ENCODE measurements at regions not wholly inside any gene's neighbourhood (a gene's known extent, or its start where the extent isn't known, plus 50 kb on each side); places are given as distances from the start of the nearest gene placed in this dataset.
A peak's percentile ranks its signal among the peaks of the same experiment; 100 is the strongest.

DNA sequence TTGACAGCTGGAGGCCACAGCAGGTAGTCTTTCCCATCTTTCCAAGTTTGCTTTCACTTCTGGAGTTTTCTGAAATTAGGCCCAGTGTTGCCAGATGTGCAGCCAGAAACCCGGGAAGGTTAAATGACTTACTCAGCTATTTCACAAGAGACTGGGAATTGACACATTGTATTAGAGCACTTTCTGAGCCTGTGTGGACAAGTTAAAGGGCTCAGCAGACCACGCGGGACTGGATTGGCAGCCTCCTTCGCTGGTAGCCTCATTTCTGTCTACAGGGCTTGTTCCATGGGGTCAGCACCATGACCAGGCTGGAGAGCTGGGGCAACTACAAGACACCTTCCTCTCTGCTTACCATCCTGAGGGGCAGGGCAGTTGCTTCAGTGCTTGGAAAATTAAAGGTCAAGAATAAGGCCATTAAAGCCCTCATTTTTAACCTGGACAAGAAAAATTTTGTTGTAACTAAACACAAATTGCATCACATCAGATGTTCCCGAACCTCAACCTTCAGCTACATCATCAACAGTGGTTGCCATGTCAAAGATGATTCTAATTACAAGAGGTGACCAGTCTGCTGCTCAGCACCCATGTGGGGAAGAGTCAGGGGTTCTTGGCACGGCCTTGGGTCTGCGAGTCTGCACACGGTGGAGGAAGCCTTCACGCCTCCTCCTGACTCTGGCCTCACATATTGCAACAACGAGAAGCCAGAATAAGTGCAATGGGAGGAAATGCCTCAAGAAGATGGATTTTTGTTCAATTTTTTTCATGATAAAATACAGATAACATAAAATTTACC lies 279.5 kb upstream of the RAB6C start:
- Histone ChIP-seq H3K27ac (no peak overlapping the region), H2AFZ (no peak overlapping the region), H3K9me3 (ENCODE audit: low read depth) (no peaks in the 10 kb centered on the region), H3K4me1 (ENCODE audit: insufficient read depth) (peaks cover 4% of the 10 kb centered on the region), H3K27me3 (no peaks in the 10 kb centered on the region), H3K36me3 (replicated peaks; ENCODE audit: insufficient read depth, low read depth) (no peaks in the 10 kb centered on the region), H4K20me1 (ENCODE audit: insufficient read depth, poor library complexity, severe bottlenecking) (no peaks in the 10 kb centered on the region), H3K4me3 (no peak overlapping the region), H3K79me2 (no peaks in the 10 kb centered on the region), H3K4me2 (no peak overlapping the region), H3K9me2 (replicated peaks; ENCODE audit: insufficient read depth) (no peaks in the 10 kb centered on the region)
- DNase-seq (ENCODE audit: low spot score), result no peak
- TF ChIP-seq EZH2 (IDR thresholded peaks at IDR 0.05; ENCODE audit: borderline replicate concordance) (no peak), EZH2phosphoT487 (IDR thresholded peaks at IDR 0.05; ENCODE audit: low read depth, severe bottlenecking, unreplicated experiment) (no peak)
- TF ChIP-seq, protein P1, sequence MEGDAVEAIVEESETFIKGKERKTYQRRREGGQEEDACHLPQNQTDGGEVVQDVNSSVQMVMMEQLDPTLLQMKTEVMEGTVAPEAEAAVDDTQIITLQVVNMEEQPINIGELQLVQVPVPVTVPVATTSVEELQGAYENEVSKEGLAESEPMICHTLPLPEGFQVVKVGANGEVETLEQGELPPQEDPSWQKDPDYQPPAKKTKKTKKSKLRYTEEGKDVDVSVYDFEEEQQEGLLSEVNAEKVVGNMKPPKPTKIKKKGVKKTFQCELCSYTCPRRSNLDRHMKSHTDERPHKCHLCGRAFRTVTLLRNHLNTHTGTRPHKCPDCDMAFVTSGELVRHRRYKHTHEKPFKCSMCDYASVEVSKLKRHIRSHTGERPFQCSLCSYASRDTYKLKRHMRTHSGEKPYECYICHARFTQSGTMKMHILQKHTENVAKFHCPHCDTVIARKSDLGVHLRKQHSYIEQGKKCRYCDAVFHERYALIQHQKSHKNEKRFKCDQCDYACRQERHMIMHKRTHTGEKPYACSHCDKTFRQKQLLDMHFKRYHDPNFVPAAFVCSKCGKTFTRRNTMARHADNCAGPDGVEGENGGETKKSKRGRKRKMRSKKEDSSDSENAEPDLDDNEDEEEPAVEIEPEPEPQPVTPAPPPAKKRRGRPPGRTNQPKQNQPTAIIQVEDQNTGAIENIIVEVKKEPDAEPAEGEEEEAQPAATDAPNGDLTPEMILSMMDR (IDR thresholded peaks at IDR 0.05; ENCODE audit: poor library complexity), result no peak
- WGBS (ENCODE audit: low lambda C conversion rate, missing lambda C conversion rate), result 84% methylated on average over 10 of the region's 10 CpGs

DNA sequence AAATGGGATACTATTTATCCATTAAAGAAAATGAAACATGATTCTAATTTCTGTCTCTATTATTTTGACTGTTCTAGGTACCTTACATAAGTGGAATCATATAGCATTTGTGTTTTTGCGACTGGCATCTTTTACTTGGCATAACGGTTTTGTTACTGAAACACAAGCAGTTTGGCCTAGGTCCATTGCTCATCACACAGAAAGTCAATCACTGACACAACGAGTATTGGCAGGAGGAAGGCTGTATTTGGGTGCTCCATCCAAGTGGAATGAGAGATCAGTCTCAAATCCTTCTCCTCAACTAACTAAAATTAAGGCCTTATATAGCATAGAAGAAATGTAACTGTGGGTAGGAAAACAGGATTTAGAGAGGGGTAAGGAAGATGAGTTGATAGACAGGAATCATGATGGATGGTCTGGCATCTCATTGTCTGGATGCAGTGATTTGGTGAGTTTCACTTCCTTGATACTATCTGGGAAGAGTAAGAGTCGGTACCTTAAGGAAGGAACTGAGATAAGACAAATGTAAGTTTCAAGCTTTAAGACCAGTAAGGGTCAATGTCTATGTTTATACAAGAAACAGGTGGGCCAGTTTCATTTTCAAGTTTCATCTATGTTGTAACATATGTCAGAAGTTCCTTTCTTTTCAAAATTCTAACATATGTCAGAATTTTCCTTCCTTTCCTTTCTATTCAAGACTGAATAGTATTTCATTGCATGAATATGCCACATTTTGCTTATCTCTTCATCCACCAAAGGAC lies 276.9 kb upstream of the RAB6C start:
- Histone ChIP-seq H3K27me3 (no peaks in the 10 kb centered on the region), H3K9me2 (replicated peaks; ENCODE audit: insufficient read depth) (no peaks in the 10 kb centered on the region), H4K20me1 (ENCODE audit: insufficient read depth, poor library complexity, severe bottlenecking) (no peaks in the 10 kb centered on the region), H3K79me2 (no peaks in the 10 kb centered on the region), H3K4me3 (no peak overlapping the region), H3K4me1 (ENCODE audit: insufficient read depth) (peaks cover 4% of the 10 kb centered on the region), H2AFZ (no peak overlapping the region), H3K9me3 (ENCODE audit: low read depth) (no peaks in the 10 kb centered on the region), H3K27ac (peak overlapping the region; percentile 70), H3K36me3 (replicated peaks; ENCODE audit: insufficient read depth, low read depth) (no peaks in the 10 kb centered on the region), H3K4me2 (peak overlapping the region; percentile 13)
- TF ChIP-seq EZH2 (IDR thresholded peaks at IDR 0.05; ENCODE audit: borderline replicate concordance) (no peak), EZH2phosphoT487 (IDR thresholded peaks at IDR 0.05; ENCODE audit: low read depth, severe bottlenecking, unreplicated experiment) (no peak)
- TF ChIP-seq, protein P1 (IDR thresholded peaks at IDR 0.05; ENCODE audit: poor library complexity), result no peak
- 77% methylated on average over 4 of the region's 4 CpGs for WGBS (ENCODE audit: low lambda C conversion rate, missing lambda C conversion rate)
- no peak for DNase-seq (ENCODE audit: low spot score)

DNA sequence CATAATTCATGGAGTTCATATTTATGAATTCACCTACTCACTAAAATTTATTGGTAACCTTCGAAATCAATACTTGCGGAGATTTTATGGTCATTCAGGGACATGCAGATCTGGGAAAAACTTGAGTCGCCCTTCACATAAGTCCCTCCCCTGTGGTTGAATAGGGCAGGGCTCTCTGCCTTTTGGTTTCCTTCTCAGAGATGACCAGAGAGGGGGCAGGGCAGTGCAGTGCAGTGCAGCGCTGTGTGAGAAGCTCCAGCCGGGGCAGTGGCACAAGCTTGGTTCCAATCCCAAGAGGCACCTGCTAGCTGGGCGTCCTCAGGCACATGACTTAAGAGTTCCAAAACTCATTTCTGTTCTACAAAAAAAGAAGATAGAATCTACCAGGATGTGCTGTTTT lies 274.4 kb upstream of the RAB6C start:
- Histone ChIP-seq H3K4me3 (no peak overlapping the region), H3K79me2 (no peaks in the 10 kb centered on the region), H3K9me2 (replicated peaks; ENCODE audit: insufficient read depth) (no peaks in the 10 kb centered on the region), H3K27me3 (no peaks in the 10 kb centered on the region), H3K4me2 (no peak overlapping the region), H3K9me3 (ENCODE audit: low read depth) (no peaks in the 10 kb centered on the region), H3K36me3 (replicated peaks; ENCODE audit: insufficient read depth, low read depth) (no peaks in the 10 kb centered on the region), H4K20me1 (ENCODE audit: insufficient read depth, poor library complexity, severe bottlenecking) (no peaks in the 10 kb centered on the region), H2AFZ (no peak overlapping the region), H3K27ac (no peak overlapping the region), H3K4me1 (ENCODE audit: insufficient read depth) (peaks cover 4% of the 10 kb centered on the region)
- no peak for DNase-seq (ENCODE audit: low spot score)
- WGBS (ENCODE audit: low lambda C conversion rate, missing lambda C conversion rate), result 91% methylated on average over 6 of the region's 6 CpGs
- no peak for TF ChIP-seq EZH2 (IDR thresholded peaks at IDR 0.05; ENCODE audit: borderline replicate concordance)
- TF ChIP-seq, protein P1 (IDR thresholded peaks at IDR 0.05; ENCODE audit: poor library complexity), result no peak
- TF ChIP-seq EZH2phosphoT487 (IDR thresholded peaks at IDR 0.05; ENCODE audit: low read depth, severe bottlenecking, unreplicated experiment), result no peak
